SK-N-SH (cell line): ENCODE measurements at regions not wholly inside any gene's neighbourhood (a gene's known extent, or its start where the extent isn't known, plus 50 kb on each side); places are given as distances from the start of the nearest gene placed in this dataset.

Source experiments
- CTCF ChIA-PET: fragments of 300-600, 350-600 bp; formaldehyde crosslinking; extraction: SDS; loops from one replicate; lab custom pipeline; 2021; lab: Yijun Ruan, JAX
- POLR2A ChIA-PET: fragments of 350-600 bp; sonication (Branson Sonifier 250); formaldehyde crosslinking; extraction: SDS; loops from one replicate; lab custom pipeline; 2020; ENCODE audit warnings: antibody characterized with exemption, inconsistent platforms; lab: Yijun Ruan, JAX
- DNase-seq: peaks from one replicate; pipeline ENCODE4 v3.0.0; 2012
- H2AFZ ChIP-seq: fragments of 200-600 bp; sonication (generic); 2 replicates; pipeline ENCODE4 v1.8.1; 2016; ENCODE audit warnings: antibody characterized with exemption, mild to moderate bottlenecking, low read depth
- H3F3A ChIP-seq: fragments of 200-600 bp; sonication (generic); replicated peaks from 2 replicates; pipeline ENCODE3; 2016; ENCODE audit warnings: antibody characterized with exemption, mild to moderate bottlenecking; ENCODE audit not compliant: insufficient read depth
- H3K27ac ChIP-seq, 2 experiments: fragments of 200-500 bp in 1 of 2; fragments of 200-600 bp in 1 of 2; sonication (Bioruptor generic) in 1 of 2; sonication (generic), shearing (Covaris generic) in 1 of 2; 2 replicates each; pipeline versions ENCODE4 v1.5.1 to v1.6.1; 2014 to 2016; ENCODE audit warnings: low read depth in 2 of 2, inconsistent platforms in 1 of 2, low read length in 1 of 2, mild to moderate bottlenecking in 1 of 2, mixed read lengths in 1 of 2
- H3K27me3 ChIP-seq: fragments of 200-600 bp; sonication (generic), shearing (Covaris generic); 2 replicates; pipeline ENCODE4 v1.6.1; 2016; ENCODE audit warnings: mixed run types; ENCODE audit not compliant: insufficient read depth
- H3K36me3 ChIP-seq, 2 experiments: fragments of 200-500 bp in 1 of 2; fragments of 200-600 bp in 1 of 2; sonication (Bioruptor generic) in 1 of 2; sonication (generic) in 1 of 2; replicated peaks in 1 of 2; 2 replicates each; pipeline versions ENCODE3 to v1.5.1; 2014 to 2016; ENCODE audit warnings: low read length in 1 of 2, mild to moderate bottlenecking in 1 of 2; ENCODE audit not compliant: insufficient read depth in 2 of 2, control insufficient read depth in 1 of 2
- H3K4me1 ChIP-seq, 2 experiments: fragments of 200-500 bp in 1 of 2; fragments of 200-600 bp in 1 of 2; sonication (Bioruptor generic) in 1 of 2; sonication (generic), shearing (Covaris generic) in 1 of 2; 2 replicates each; pipeline versions ENCODE4 v1.5.1 to v1.6.1; 2014 to 2016; ENCODE audit warnings: low read depth in 1 of 2, low read length in 1 of 2, mixed run types in 1 of 2; ENCODE audit not compliant: insufficient read depth in 2 of 2, control insufficient read depth in 1 of 2
- H3K4me2 ChIP-seq: fragments of 200-600 bp; sonication (generic), shearing (Covaris generic); 2 replicates; pipeline ENCODE4 v1.6.1; 2017; ENCODE audit warnings: mixed run types
- H3K4me3 ChIP-seq, 2 experiments: fragments of 200-500 bp in 1 of 2; fragments of 200-600 bp in 1 of 2; sonication (Bioruptor generic) in 1 of 2; sonication (generic), shearing (Covaris generic) in 1 of 2; 2 replicates each; pipeline versions ENCODE4 v1.5.1 to v1.8.1; 2014 to 2016; ENCODE audit warnings: low read depth in 2 of 2, inconsistent platforms in 1 of 2, low read length in 1 of 2, mild to moderate bottlenecking in 1 of 2, mixed read lengths in 1 of 2, moderate library complexity in 1 of 2
- H3K79me2 ChIP-seq: fragments of 200-600 bp; sonication (generic); 2 replicates; pipeline ENCODE4 v1.8.1; 2017; ENCODE audit warnings: mild to moderate bottlenecking; ENCODE audit not compliant: insufficient read depth
- H3K9ac ChIP-seq: fragments of 200-600 bp; sonication (generic); 2 replicates; pipeline ENCODE4 v1.6.1; 2017; ENCODE audit warnings: mixed run types
- H3K9me2 ChIP-seq: fragments of 200-600 bp; sonication (generic); 2 replicates; pipeline ENCODE4 v1.6.1; 2017; ENCODE audit warnings: mixed run types
- H3K9me3 ChIP-seq: fragments of 200-600 bp; sonication (generic); 2 replicates; pipeline ENCODE4 v1.6.1; 2017; ENCODE audit warnings: mixed run types, mild to moderate bottlenecking, moderate library complexity
- H4K20me1 ChIP-seq: fragments of 200-600 bp; sonication (generic); 2 replicates; pipeline ENCODE4 v1.6.1; 2017; ENCODE audit warnings: mild to moderate bottlenecking, mixed run types; ENCODE audit not compliant: insufficient read depth
- ELF1 ChIP-seq: IDR thresholded peaks from 2 replicates; pipeline ENCODE4 v1.4.0; 2012
- EP300 ChIP-seq, 2 experiments: IDR thresholded peaks; 2 replicates each; pipeline versions ENCODE4 v1.4.0 to v1.6.1; 2012; ENCODE audit warnings: borderline replicate concordance in 1 of 2, low read depth in 1 of 2, low read length in 1 of 2
- EZH2phosphoT487 ChIP-seq: fragments of 200-600 bp; sonication (generic); IDR thresholded peaks from 2 replicates; pipeline ENCODE4 v1.6.1; 2017; ENCODE audit warnings: low read depth, mixed run types, mild to moderate bottlenecking, antibody characterized with exemption, moderate library complexity, borderline replicate concordance
- FOSL2 ChIP-seq: IDR thresholded peaks from 2 replicates; pipeline ENCODE4 v1.4.0; 2012; ENCODE audit warnings: low read depth, mild to moderate bottlenecking, moderate library complexity, borderline replicate concordance
- GATA2 ChIP-seq: sonication (generic); formaldehyde crosslinking; IDR thresholded peaks from 2 replicates; pipeline ENCODE4 v1.5.0; 2020; ENCODE audit warnings: mild to moderate bottlenecking, missing genetic modification reagents
- MEF2A ChIP-seq: IDR thresholded peaks from 2 replicates; pipeline ENCODE4 v1.4.0; 2012; ENCODE audit warnings: low read depth, borderline replicate concordance
- RAD21 ChIP-seq: IDR thresholded peaks from 2 replicates; pipeline ENCODE4 v1.6.1; 2012; ENCODE audit warnings: mild to moderate bottlenecking, low read length
- RCOR1 ChIP-seq: fragments of 150-350 bp; IDR thresholded peaks from 2 replicates; pipeline ENCODE4 v1.6.1; 2017; ENCODE audit warnings: antibody characterized with exemption, low read length
- RXRA ChIP-seq: IDR thresholded peaks from 2 replicates; pipeline ENCODE4 v1.4.0; 2012; ENCODE audit warnings: low read depth, mild to moderate bottlenecking, borderline replicate concordance
- SIN3A ChIP-seq: IDR thresholded peaks from 2 replicates; pipeline ENCODE4 v1.6.1; 2012; ENCODE audit warnings: low read depth, mild to moderate bottlenecking, low read length, moderate library complexity, borderline replicate concordance
- TCF12 ChIP-seq: IDR thresholded peaks from 2 replicates; pipeline ENCODE4 v1.4.0; 2012
- USF2 ChIP-seq: fragments of 150-350 bp; IDR thresholded peaks from 2 replicates; pipeline ENCODE4 v1.6.1; 2017; ENCODE audit warnings: antibody characterized with exemption, low read length, low read depth, borderline replicate concordance
- WGBS: methylation state at CpG from one replicate; pipeline ENCODE4 v1.1.6; 2017; ENCODE audit warnings: low lambda C conversion rate; 5-methylcytosine and 5-hydroxymethylcytosine counted together
- TF ChIP-seq, protein P1 (sequence below): IDR thresholded peaks from 2 replicates; pipeline ENCODE4 v1.6.1; 2012; ENCODE audit warnings: mild to moderate bottlenecking, low read depth, low read length, moderate library complexity
- TF ChIP-seq, protein P2 (sequence below): fragments of 200-600 bp; sonication (generic); IDR thresholded peaks from 2 replicates; pipeline ENCODE4 v1.6.1; 2017; ENCODE audit warnings: antibody characterized with exemption, mild to moderate bottlenecking, moderate library complexity

GRCh38 chr4:137454767-137455166 is 77.5 kb downstream of the PCDH18 start (continued):
- TF ChIP-seq GATA2 (CRISPR knock-in tag), result no peak
- TF ChIP-seq, protein P1, sequence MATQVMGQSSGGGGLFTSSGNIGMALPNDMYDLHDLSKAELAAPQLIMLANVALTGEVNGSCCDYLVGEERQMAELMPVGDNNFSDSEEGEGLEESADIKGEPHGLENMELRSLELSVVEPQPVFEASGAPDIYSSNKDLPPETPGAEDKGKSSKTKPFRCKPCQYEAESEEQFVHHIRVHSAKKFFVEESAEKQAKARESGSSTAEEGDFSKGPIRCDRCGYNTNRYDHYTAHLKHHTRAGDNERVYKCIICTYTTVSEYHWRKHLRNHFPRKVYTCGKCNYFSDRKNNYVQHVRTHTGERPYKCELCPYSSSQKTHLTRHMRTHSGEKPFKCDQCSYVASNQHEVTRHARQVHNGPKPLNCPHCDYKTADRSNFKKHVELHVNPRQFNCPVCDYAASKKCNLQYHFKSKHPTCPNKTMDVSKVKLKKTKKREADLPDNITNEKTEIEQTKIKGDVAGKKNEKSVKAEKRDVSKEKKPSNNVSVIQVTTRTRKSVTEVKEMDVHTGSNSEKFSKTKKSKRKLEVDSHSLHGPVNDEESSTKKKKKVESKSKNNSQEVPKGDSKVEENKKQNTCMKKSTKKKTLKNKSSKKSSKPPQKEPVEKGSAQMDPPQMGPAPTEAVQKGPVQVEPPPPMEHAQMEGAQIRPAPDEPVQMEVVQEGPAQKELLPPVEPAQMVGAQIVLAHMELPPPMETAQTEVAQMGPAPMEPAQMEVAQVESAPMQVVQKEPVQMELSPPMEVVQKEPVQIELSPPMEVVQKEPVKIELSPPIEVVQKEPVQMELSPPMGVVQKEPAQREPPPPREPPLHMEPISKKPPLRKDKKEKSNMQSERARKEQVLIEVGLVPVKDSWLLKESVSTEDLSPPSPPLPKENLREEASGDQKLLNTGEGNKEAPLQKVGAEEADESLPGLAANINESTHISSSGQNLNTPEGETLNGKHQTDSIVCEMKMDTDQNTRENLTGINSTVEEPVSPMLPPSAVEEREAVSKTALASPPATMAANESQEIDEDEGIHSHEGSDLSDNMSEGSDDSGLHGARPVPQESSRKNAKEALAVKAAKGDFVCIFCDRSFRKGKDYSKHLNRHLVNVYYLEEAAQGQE, result no peak
- TF ChIP-seq RXRA, result no peak
- no peak for TF ChIP-seq SIN3A
- TF ChIP-seq EZH2phosphoT487, result no peak
- TF ChIP-seq FOSL2, result no peak
- no peak for TF ChIP-seq TCF12
- TF ChIP-seq RCOR1, result no peak
- TF ChIP-seq, all 33 proteins: peak for 0

DNA sequence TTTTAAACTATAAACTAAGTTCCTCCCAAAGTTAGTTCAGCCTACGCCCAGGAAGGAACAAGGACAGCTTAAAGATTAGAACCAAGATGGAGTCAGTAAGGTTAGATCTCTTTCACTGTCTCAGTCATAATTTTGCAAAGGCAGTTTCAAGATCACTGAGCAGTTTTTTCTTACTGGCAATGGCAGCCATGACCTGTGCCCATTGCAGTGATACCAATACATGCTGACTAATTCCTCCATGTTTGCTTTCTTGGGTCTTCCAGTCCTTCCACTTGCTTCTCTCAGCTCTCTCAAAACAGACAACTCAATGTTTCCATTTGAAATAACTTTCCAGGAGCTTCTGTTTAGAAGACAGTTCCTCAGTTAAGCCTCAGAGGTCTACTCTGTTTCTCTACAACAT is 79.5 kb downstream of the PCDH18 start:
- DNase-seq, result no peak
- Histone ChIP-seq H3K4me2 (no peak overlapping the region), H3K27ac (no peak overlapping the region), H3K27me3 (no peaks in the 10 kb centered on the region), H3K36me3 (no peaks in the 10 kb centered on the region), H3K79me2 (no peaks in the 10 kb centered on the region), H2AFZ (no peak overlapping the region), H3K4me1 (no peaks in the 10 kb centered on the region; a peak in 1 of 4 replicates), H3K9me3 (no peaks in the 10 kb centered on the region), H3K4me3 (no peak overlapping the region), H4K20me1 (no peaks in the 10 kb centered on the region), H3K9me2 (0 out of 2 replicates have a peak, but pooled peaks cover 4% of the 10 kb centered on the region), H3F3A (no peaks in the 10 kb centered on the region), H3K9ac (no peak overlapping the region)
- ChIA-PET CTCF (interaction anchor here (1.5 kb wide), 1 partner anchor 20 kb away, joined by 3 read pairs; no protein-coding TSS in a partner anchor), POLR2A (no interaction called here)
- TF ChIP-seq ELF1 (no peak), MEF2A (no peak), USF2 (no peak), EP300 (IDR thresholded peaks at IDR 0.05; ENCODE audit: borderline replicate concordance in 1 of 2, low read depth in 1 of 2, low read length in 1 of 2) (no peak), RAD21 (no peak), EZH2phosphoT487 (no peak)
- TF ChIP-seq, protein P2, sequence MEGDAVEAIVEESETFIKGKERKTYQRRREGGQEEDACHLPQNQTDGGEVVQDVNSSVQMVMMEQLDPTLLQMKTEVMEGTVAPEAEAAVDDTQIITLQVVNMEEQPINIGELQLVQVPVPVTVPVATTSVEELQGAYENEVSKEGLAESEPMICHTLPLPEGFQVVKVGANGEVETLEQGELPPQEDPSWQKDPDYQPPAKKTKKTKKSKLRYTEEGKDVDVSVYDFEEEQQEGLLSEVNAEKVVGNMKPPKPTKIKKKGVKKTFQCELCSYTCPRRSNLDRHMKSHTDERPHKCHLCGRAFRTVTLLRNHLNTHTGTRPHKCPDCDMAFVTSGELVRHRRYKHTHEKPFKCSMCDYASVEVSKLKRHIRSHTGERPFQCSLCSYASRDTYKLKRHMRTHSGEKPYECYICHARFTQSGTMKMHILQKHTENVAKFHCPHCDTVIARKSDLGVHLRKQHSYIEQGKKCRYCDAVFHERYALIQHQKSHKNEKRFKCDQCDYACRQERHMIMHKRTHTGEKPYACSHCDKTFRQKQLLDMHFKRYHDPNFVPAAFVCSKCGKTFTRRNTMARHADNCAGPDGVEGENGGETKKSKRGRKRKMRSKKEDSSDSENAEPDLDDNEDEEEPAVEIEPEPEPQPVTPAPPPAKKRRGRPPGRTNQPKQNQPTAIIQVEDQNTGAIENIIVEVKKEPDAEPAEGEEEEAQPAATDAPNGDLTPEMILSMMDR, result no peak
- 100% methylated on average over 1 of the region's 1 CpG for WGBS
